ENCODE measurements at regions not wholly inside any gene's neighbourhood (a gene's known extent, or its start where the extent isn't known, plus 50 kb on each side); places are given as distances from the start of the nearest gene placed in this dataset.

- ChIA-PET POLR2A (no interaction called here), CTCF (interaction anchor here (1.5 kb wide), 1 partner anchor 319 kb away, joined by 5 read pairs; no protein-coding TSS in a partner anchor)
- H3K27me3 ChIP-seq (ENCODE audit: insufficient read depth), result no peaks in the 10 kb centered on the region
- peaks cover 26% of the 10 kb centered on the region for H3K79me2 ChIP-seq (ENCODE audit: insufficient read depth)
- no peak overlapping the region for H3K27ac ChIP-seq (ENCODE audit: low read depth in 2 of 2, low read length in 1 of 2)
- no peaks in the 10 kb centered on the region for H4K20me1 ChIP-seq (ENCODE audit: insufficient read depth)
- H2AFZ ChIP-seq (ENCODE audit: low read depth), result no peak overlapping the region
- no peak overlapping the region for H3K4me2 ChIP-seq
- H3K9me2 ChIP-seq, result no peaks in the 10 kb centered on the region
- peaks cover 15% of the 10 kb centered on the region for H3F3A ChIP-seq (replicated peaks; ENCODE audit: insufficient read depth)
- no peak overlapping the region for H3K9ac ChIP-seq
- no peak for DNase-seq
- peaks cover 0 to 19% of the 10 kb centered on the region in 2 experiments for H3K36me3 ChIP-seq (replicated peaks in 1 of 2; ENCODE audit: control insufficient read depth in 1 of 2, insufficient read depth in 2 of 2, low read length in 1 of 2)
- H3K4me1 ChIP-seq (ENCODE audit: control insufficient read depth in 1 of 2, insufficient read depth in 2 of 2, low read depth in 1 of 2, low read length in 1 of 2), result no peaks in the 10 kb centered on the region; a peak in 1 of 4 replicates
- no peak for TF ChIP-seq CHD2 (IDR thresholded peaks at IDR 0.05; ENCODE audit: low read length, partially characterized antibody)
- WGBS (ENCODE audit: low lambda C conversion rate), result 98% methylated on average over 2 of the region's 2 CpGs
- H3K9me3 ChIP-seq, result no peaks in the 10 kb centered on the region
- no peak overlapping the region for H3K4me3 ChIP-seq (ENCODE audit: low read depth in 2 of 2, low read length in 1 of 2)
Observed at GRCh38 chr3:11697701-11698100, 54.0 kb upstream of the VGLL4 start.

DNA sequence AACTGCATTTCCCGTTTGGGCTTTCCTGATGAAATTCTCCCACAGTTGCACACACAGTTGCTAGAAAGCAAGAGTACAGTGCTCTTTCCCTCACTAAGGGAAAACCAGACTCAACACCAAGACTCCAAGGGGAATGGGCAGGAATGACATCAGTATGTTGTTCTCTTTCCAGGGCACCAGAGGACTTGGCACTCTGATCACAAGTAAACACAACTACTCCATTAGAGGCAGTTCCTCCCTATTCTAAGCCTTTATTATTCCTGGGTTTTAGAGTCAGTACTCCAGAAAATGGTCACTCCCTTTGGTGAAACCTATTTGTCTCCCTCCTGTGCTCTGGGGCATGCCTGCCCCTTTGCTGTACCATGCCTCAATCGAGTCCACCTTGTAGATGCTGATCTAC lies 52.3 kb upstream of the VGLL4 start:
- ChIA-PET CTCF (no interaction called here), POLR2A (no interaction called here)
- H3K9ac ChIP-seq, result no peak overlapping the region
- H3K36me3 ChIP-seq (replicated peaks in 1 of 2; ENCODE audit: control insufficient read depth in 1 of 2, insufficient read depth in 2 of 2, low read length in 1 of 2), result peaks cover 0 to 16% of the 10 kb centered on the region in 2 experiments
- TF ChIP-seq MAX (IDR thresholded peaks at IDR 0.05; ENCODE audit: low read depth) (no peak), MXI1 (IDR thresholded peaks at IDR 0.05; ENCODE audit: low read depth, low read length) (no peak), USF1 (IDR thresholded peaks at IDR 0.05; ENCODE audit: borderline replicate concordance, low read depth) (no peak)
- TF ChIP-seq, protein P1, sequence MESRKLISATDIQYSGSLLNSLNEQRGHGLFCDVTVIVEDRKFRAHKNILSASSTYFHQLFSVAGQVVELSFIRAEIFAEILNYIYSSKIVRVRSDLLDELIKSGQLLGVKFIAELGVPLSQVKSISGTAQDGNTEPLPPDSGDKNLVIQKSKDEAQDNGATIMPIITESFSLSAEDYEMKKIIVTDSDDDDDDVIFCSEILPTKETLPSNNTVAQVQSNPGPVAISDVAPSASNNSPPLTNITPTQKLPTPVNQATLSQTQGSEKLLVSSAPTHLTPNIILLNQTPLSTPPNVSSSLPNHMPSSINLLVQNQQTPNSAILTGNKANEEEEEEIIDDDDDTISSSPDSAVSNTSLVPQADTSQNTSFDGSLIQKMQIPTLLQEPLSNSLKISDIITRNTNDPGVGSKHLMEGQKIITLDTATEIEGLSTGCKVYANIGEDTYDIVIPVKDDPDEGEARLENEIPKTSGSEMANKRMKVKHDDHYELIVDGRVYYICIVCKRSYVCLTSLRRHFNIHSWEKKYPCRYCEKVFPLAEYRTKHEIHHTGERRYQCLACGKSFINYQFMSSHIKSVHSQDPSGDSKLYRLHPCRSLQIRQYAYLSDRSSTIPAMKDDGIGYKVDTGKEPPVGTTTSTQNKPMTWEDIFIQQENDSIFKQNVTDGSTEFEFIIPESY (IDR thresholded peaks at IDR 0.05; ENCODE audit: borderline replicate concordance, low read depth), result no peak
- H3K9me3 ChIP-seq, result no peaks in the 10 kb centered on the region
- no peaks in the 10 kb centered on the region for H3K9me2 ChIP-seq
- no peak overlapping the region for H3K4me2 ChIP-seq
- peaks cover 6 to 12% of the 10 kb centered on the region in 2 experiments; a peak in 3 of 4 replicates for H3K4me1 ChIP-seq (ENCODE audit: control insufficient read depth in 1 of 2, insufficient read depth in 2 of 2, low read depth in 1 of 2, low read length in 1 of 2)
- H3K27me3 ChIP-seq (ENCODE audit: insufficient read depth), result no peaks in the 10 kb centered on the region
- DNase-seq, result no peak
- 94% methylated on average over 2 of the region's 2 CpGs for WGBS (ENCODE audit: low lambda C conversion rate)
- peaks cover 4% of the 10 kb centered on the region; the same call in 1 of the 2 replicates for H4K20me1 ChIP-seq (ENCODE audit: insufficient read depth)
- H3K27ac ChIP-seq (ENCODE audit: low read depth in 2 of 2, low read length in 1 of 2), result no peak overlapping the region
- no peak overlapping the region for H2AFZ ChIP-seq (ENCODE audit: low read depth)
- H3F3A ChIP-seq (replicated peaks; ENCODE audit: insufficient read depth), result peaks cover 15% of the 10 kb centered on the region
- peaks cover 20% of the 10 kb centered on the region; the same call in 1 of the 2 replicates for H3K79me2 ChIP-seq (ENCODE audit: insufficient read depth)
- no peak overlapping the region for H3K4me3 ChIP-seq (ENCODE audit: low read depth in 2 of 2, low read length in 1 of 2)

Measured in SK-N-SH (cell line).